ENCODE measurements at regions not wholly inside any gene's neighbourhood (a gene's known extent, or its start where the extent isn't known, plus 50 kb on each side); places are given as distances from the start of the nearest gene placed in this dataset.

GRCh38 chr13:108566413-108567170 lies 62.8 kb upstream of the MYO16 start:
- TF ChIP-seq CTCF (IDR thresholded peaks at IDR 0.05; ENCODE audit: low read length) (no peak), EZH2 (optimal IDR thresholded peaks at IDR 0.05; ENCODE audit: low read depth, low read length) (no peak)

All from MM.1S (cell line).